ENCODE measurements at regions not wholly inside any gene's neighbourhood (a gene's known extent, or its start where the extent isn't known, plus 50 kb on each side); places are given as distances from the start of the nearest gene placed in this dataset.
"Not testable (repeated sequence)": the region's sequence is repeated elsewhere in the genome, so short reads cannot be mapped to it uniquely, and the experiment has no call there.

- no peak for TF ChIP-seq CTCF (IDR thresholded peaks at IDR 0.05; ENCODE audit: control insufficient read depth, insufficient read depth, low read depth, low read length, missing control alignments)
- H3K4me3 ChIP-seq (ENCODE audit: control insufficient read depth, low read depth, low read length) = no peak overlapping the region
- no peak for DNase-seq (ENCODE audit: low read depth)
These were observed 1248.8 kb downstream of the UQCRFS1 start for GRCh38 chr19:27964185-27964584.

DNA sequence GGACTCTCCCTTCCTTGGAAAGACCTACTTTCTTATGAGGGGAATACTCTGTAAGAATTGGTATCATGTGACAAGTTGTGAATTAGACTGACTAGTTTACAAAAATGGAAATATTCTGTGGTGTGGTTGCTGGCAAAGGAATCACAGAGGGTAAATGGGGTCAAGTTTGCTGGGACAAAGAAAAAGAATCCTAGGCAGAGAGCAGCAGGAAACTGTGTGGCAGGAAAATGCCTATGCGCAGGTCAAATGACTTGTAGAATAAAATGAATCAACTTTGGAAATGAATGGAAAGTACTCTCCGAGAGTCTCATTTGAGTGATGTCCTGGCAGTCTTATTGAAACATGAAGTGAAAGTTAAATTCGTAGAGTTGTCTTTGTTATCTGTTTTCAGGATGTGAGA lies 1250.7 kb downstream of the UQCRFS1 start:
- TF ChIP-seq CTCF (IDR thresholded peaks at IDR 0.05; ENCODE audit: control insufficient read depth, insufficient read depth, low read depth, low read length, missing control alignments) = no peak
- no peak for DNase-seq (ENCODE audit: low read depth)
- no peak overlapping the region for H3K4me3 ChIP-seq (ENCODE audit: control insufficient read depth, low read depth, low read length)

- TF ChIP-seq CTCF (IDR thresholded peaks at IDR 0.05; ENCODE audit: control insufficient read depth, insufficient read depth, low read depth, low read length, missing control alignments) = no peak
- DNase-seq (ENCODE audit: low read depth) = no peak
These were observed 1257.2 kb downstream of the UQCRFS1 start for GRCh38 chr19:27955485-27956480.

DNA sequence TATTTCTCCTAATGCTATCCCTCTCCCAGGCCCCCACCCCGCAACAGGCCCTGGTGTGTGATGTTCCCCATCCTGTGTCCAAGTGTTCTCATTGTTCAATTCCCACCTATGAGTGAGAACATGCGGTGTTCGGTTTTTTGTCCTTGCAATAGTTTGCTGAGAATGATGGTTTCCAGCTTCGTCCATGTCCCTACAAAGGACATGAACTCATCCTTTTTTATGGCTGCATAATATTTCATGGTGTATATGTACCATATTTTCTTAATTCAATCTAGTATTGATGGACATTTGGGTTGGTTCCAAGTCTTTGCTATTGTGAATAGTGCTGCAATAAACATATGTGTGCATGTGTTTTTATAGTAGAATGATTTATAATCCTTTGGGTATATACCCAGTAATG lies 1270.3 kb downstream of the UQCRFS1 start:
- H3K4me3 ChIP-seq (ENCODE audit: control insufficient read depth, low read depth, low read length); DNase-seq (ENCODE audit: low read depth): not testable (repeated sequence)

More at GRCh38 chr19:27955485-27956480, 1257.2 kb downstream of the UQCRFS1 start:
- H3K4me3 ChIP-seq (ENCODE audit: control insufficient read depth, low read depth, low read length) = no peak overlapping the region

- no peak overlapping the region for H3K4me3 ChIP-seq (ENCODE audit: control insufficient read depth, low read depth, low read length)
- no peak for TF ChIP-seq CTCF (IDR thresholded peaks at IDR 0.05; ENCODE audit: control insufficient read depth, insufficient read depth, low read depth, low read length, missing control alignments)
- DNase-seq (ENCODE audit: low read depth) = no peak
These were observed 1276.8 kb downstream of the UQCRFS1 start for GRCh38 chr19:27936139-27936538.

GRCh38 chr19:27935669-27936068 lies 1277.3 kb downstream of the UQCRFS1 start:
- no peak for DNase-seq (ENCODE audit: low read depth)
- no peak overlapping the region for H3K4me3 ChIP-seq (ENCODE audit: control insufficient read depth, low read depth, low read length)
- no peak for TF ChIP-seq CTCF (IDR thresholded peaks at IDR 0.05; ENCODE audit: control insufficient read depth, insufficient read depth, low read depth, low read length, missing control alignments)

- DNase-seq (ENCODE audit: low read depth) = no peak
- no peak overlapping the region for H3K4me3 ChIP-seq (ENCODE audit: control insufficient read depth, low read depth, low read length)
- TF ChIP-seq CTCF (IDR thresholded peaks at IDR 0.05; ENCODE audit: control insufficient read depth, insufficient read depth, low read depth, low read length, missing control alignments) = no peak
These were observed 1283.6 kb downstream of the UQCRFS1 start for GRCh38 chr19:27929399-27929798.
